ENCODE measurements at regions not wholly inside any gene's neighbourhood (a gene's known extent, or its start where the extent isn't known, plus 50 kb on each side); places are given as distances from the start of the nearest gene placed in this dataset.

DNA sequence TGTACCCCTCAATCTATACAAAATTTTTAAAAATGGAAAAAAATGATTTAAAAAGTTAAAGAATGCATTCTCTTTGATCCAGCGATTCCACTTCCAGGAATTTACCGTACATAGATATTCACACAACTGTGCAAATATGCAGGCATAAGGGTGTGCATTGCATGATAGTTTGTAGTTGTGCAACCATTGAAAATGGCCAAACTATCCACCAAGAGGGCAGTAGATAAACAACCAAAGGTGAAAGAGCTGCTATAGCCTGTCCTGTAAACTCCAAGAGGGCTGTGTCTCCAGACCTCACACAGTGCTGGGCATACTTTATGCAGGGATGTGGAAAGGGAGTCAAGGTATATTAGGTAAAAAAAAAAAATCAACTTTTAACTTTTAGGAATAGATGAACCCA, 116.5 kb upstream of the NEDD4L start:
- TF ChIP-seq, protein P1, sequence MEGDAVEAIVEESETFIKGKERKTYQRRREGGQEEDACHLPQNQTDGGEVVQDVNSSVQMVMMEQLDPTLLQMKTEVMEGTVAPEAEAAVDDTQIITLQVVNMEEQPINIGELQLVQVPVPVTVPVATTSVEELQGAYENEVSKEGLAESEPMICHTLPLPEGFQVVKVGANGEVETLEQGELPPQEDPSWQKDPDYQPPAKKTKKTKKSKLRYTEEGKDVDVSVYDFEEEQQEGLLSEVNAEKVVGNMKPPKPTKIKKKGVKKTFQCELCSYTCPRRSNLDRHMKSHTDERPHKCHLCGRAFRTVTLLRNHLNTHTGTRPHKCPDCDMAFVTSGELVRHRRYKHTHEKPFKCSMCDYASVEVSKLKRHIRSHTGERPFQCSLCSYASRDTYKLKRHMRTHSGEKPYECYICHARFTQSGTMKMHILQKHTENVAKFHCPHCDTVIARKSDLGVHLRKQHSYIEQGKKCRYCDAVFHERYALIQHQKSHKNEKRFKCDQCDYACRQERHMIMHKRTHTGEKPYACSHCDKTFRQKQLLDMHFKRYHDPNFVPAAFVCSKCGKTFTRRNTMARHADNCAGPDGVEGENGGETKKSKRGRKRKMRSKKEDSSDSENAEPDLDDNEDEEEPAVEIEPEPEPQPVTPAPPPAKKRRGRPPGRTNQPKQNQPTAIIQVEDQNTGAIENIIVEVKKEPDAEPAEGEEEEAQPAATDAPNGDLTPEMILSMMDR (IDR thresholded peaks at IDR 0.05): no peak
- TF ChIP-seq, protein P2, sequence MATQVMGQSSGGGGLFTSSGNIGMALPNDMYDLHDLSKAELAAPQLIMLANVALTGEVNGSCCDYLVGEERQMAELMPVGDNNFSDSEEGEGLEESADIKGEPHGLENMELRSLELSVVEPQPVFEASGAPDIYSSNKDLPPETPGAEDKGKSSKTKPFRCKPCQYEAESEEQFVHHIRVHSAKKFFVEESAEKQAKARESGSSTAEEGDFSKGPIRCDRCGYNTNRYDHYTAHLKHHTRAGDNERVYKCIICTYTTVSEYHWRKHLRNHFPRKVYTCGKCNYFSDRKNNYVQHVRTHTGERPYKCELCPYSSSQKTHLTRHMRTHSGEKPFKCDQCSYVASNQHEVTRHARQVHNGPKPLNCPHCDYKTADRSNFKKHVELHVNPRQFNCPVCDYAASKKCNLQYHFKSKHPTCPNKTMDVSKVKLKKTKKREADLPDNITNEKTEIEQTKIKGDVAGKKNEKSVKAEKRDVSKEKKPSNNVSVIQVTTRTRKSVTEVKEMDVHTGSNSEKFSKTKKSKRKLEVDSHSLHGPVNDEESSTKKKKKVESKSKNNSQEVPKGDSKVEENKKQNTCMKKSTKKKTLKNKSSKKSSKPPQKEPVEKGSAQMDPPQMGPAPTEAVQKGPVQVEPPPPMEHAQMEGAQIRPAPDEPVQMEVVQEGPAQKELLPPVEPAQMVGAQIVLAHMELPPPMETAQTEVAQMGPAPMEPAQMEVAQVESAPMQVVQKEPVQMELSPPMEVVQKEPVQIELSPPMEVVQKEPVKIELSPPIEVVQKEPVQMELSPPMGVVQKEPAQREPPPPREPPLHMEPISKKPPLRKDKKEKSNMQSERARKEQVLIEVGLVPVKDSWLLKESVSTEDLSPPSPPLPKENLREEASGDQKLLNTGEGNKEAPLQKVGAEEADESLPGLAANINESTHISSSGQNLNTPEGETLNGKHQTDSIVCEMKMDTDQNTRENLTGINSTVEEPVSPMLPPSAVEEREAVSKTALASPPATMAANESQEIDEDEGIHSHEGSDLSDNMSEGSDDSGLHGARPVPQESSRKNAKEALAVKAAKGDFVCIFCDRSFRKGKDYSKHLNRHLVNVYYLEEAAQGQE (IDR thresholded peaks at IDR 0.05; ENCODE audit: insufficient read depth in 1 of 2, low read depth in 2 of 2, low read length in 1 of 2): no peak
- TF ChIP-seq POLR2AphosphoS5 (IDR thresholded peaks at IDR 0.05; ENCODE audit: low read depth, low read length): no peak

Measured in Panc1 (cell line).